ENCODE measurements at regions not wholly inside any gene's neighbourhood (a gene's known extent, or its start where the extent isn't known, plus 50 kb on each side); places are given as distances from the start of the nearest gene placed in this dataset.

- no peak for TF ChIP-seq CTCF (IDR thresholded peaks at IDR 0.05)
- TF ChIP-seq POLR2A (IDR thresholded peaks at IDR 0.05) = no peak
These were observed 239.3 kb downstream of the SIPA1L2 start for GRCh38 chr1:232390590-232390989.

Data from Peyer's patch (tissue), 4 donors.